Activated CD8-positive, alpha-beta T cell treated with anti-CD3 and anti-CD28 coated beads, Interleukin-2, amount 10 ng/mL, durations not matched to agents 7 days and 5 days (primary cell): ENCODE measurements at regions not wholly inside any gene's neighbourhood (a gene's known extent, or its start where the extent isn't known, plus 50 kb on each side); places are given as distances from the start of the nearest gene placed in this dataset.
"Not testable (repeated sequence)": the region's sequence is repeated elsewhere in the genome, so short reads cannot be mapped to it uniquely, and the experiment has no call there.

Source experiments
- ATAC-seq: fragments of 150-1000 bp; cut with Tn5 transposase; one replicate; pipeline ENCODE4 v1.10.0; 2021; ENCODE audit warnings: moderate library complexity
- CTCF ChIA-PET: fragments of 350-600 bp; sonication (Branson Sonifier 250); formaldehyde crosslinking; loops from one replicate; lab custom pipeline; 2021; ENCODE audit warnings: antibody characterized with exemption; lab: Charles Lee
- POLR2A ChIA-PET: fragments of 350-600 bp; sonication (Branson Sonifier 250); formaldehyde crosslinking; loops from one replicate; lab custom pipeline; 2021; ENCODE audit warnings: antibody characterized with exemption; lab: Charles Lee
- DNase-seq: peaks from one replicate; pipeline ENCODE4 v3.0.0-alpha.2; 2020
- H3K27ac Mint-ChIP-seq: one replicate; pipeline ENCODE4 v1.8.0; 2021; ENCODE audit warnings: mild to moderate bottlenecking, mixed read lengths
- H3K27me3 Mint-ChIP-seq: one replicate; pipeline ENCODE4 v1.8.0; 2021; ENCODE audit warnings: low read depth, mixed read lengths
- H3K36me3 Mint-ChIP-seq: one replicate; pipeline ENCODE4 v1.8.0; 2021; ENCODE audit warnings: low read depth, mixed read lengths
- H3K4me1 Mint-ChIP-seq: one replicate; pipeline ENCODE4 v1.8.0; 2021; ENCODE audit warnings: low read depth, mixed read lengths
- H3K4me3 Mint-ChIP-seq: one replicate; pipeline ENCODE4 v1.8.0; 2021; ENCODE audit warnings: mild to moderate bottlenecking, mixed read lengths
- H3K9me3 Mint-ChIP-seq: one replicate; pipeline ENCODE4 v1.8.0; 2022; ENCODE audit warnings: mixed read lengths; ENCODE audit not compliant: insufficient read depth

DNA sequence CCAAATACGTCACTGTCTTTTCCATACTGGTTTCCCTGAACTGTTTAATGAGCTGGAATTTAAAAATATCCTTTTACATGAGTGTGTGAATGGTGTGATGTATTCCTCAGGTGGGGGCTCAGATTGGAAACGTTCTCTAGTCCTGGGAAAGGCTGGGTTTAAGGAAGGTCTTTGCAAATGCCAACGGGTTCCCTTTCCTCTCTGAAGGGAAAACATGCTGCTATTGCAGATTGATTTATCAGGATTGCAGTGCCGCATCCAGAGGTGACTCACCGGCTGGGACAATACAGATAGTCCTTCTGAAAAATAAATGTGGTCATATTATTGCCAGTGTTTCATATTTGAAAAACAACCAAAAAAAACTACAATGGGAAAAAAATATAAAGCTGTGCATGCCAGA, 193.1 kb upstream of the FLRT2 start:
- ChIA-PET CTCF (no interaction called here), POLR2A (no interaction called here)
- H3K4me3 Mint-ChIP-seq, result no peak overlapping the region
- no peak for ATAC-seq
- no peaks in the 10 kb centered on the region for H3K36me3 Mint-ChIP-seq
- no peak overlapping the region for H3K27ac Mint-ChIP-seq
- H3K9me3 Mint-ChIP-seq, result no peaks in the 10 kb centered on the region
- no peaks in the 10 kb centered on the region for H3K4me1 Mint-ChIP-seq
- H3K27me3 Mint-ChIP-seq, result no peaks in the 10 kb centered on the region
- no peak for DNase-seq

DNA sequence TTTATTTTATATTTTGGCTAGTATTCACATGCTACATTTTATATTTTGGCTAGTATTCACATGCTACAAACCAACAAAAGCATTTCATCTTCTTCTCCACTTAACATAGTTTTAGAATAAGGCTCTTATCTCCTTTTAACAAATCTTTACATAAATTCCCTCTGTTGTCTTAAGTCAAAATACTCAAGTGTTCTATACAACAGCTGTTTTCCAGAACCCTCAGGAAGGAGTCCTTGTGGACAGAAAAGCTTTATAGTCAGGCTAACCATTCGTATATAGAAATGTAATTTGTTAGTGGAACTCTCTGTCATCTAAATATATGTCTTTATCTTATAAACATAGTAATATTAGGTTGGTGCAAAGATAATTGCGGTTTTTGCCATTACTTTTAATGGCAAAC, 191.0 kb upstream of the FLRT2 start:
- Mint-ChIP-seq H3K9me3 (no peaks in the 10 kb centered on the region), H3K27me3 (no peaks in the 10 kb centered on the region), H3K4me3 (no peak overlapping the region), H3K4me1 (no peaks in the 10 kb centered on the region), H3K36me3 (no peaks in the 10 kb centered on the region), H3K27ac (no peak overlapping the region)
- ATAC-seq (no peak), DNase-seq (no peak)
- ChIA-PET CTCF (no interaction called here), POLR2A (no interaction called here)

DNA sequence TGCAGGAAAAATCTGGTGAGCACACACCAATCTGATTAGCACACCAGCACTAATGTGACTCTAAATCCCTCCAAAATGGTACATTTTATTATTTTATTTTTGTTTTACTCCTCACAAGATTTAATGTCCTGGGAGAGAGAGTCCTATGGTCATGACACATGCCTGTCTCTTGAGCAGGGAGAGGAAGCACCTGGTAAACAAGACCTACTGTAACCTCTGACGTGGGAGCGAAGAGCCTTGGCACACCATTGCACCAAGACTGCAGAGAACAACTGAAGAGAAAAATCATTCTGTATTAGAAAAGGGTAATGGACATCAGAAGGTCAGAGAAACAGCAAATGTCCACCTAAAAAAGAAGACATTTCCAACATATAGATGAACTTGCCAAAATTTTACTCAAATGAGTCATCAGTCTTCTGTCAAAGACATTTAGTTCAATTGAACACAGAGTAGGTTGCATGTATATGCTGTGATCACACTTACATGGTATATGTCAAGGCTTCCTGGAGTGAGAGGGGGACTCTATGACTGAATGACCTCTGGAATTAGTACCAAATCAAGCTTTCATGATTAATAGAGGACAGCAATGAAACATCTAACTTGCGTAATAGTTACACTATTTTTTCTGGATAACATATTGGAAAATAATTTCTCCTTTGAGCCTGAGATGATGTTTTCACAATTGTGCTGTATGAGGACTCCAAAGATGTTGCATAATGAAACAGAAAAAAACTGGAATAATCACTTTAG, 186.9 kb upstream of the FLRT2 start:
- Mint-ChIP-seq H3K36me3 (no peaks in the 10 kb centered on the region), H3K4me1 (no peaks in the 10 kb centered on the region), H3K9me3 (no peaks in the 10 kb centered on the region), H3K27ac (no peak overlapping the region), H3K27me3 (no peaks in the 10 kb centered on the region), H3K4me3 (no peak overlapping the region)
- no peak for DNase-seq
- CTCF ChIA-PET, result no interaction called here
- no peak for ATAC-seq
- POLR2A ChIA-PET, result no interaction called here

DNA sequence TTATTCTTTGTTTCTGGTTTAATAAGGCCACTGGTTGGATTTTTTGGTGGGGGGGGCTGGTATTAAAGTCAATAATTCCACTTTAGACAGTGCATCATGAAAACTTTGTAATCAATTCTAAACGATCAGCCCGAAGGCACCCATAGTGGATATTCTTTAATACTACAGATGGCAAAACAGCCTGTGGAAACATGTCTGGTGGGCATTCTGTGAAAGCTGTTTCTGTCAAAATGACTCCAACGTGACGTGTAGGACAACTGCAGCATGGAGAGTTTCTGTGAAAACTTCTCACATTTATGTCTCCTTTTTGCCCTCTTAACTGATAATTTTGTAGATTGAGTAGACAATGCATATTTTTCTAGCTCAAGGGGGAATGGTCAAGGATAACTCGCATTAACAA, 185.8 kb upstream of the FLRT2 start:
- Mint-ChIP-seq H3K9me3 (no peaks in the 10 kb centered on the region), H3K36me3 (no peaks in the 10 kb centered on the region), H3K27ac (no peak overlapping the region), H3K4me1 (no peaks in the 10 kb centered on the region), H3K27me3 (no peaks in the 10 kb centered on the region), H3K4me3 (no peak overlapping the region)
- CTCF ChIA-PET, result no interaction called here
- DNase-seq (no peak), ATAC-seq (no peak)
- POLR2A ChIA-PET, result no interaction called here

DNA sequence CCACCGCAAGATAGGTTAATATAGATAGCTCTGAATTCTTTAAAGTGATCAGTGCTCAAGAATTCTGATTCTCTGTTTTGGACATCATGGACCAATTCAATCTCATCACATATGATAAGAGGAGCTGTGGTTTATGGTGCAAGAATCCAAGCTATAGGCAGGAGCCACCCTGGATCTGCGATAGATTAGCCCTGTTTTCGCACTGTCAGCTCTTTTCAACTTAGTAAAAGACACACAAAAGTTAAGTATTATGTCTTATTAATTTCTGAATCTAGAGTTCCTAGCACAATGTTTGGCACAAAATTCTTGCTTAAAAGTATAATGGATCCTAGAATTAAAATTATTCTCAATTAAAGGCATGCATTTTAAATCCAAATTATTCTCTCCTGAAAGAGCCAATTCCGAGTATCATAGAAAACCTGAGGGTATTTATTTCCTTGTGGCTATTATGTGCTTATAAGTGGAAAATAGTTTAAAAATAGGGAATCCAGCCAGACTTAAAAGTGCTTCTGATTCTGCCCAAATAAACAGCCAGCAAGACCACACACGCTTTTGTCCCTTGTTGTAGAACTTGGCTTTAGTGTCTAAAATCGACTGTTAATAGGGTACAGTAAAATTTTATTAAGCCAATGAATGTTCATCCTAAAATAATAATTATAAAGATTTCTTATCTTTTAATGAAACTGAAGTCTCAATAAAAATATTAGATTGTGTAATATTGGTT, 184.9 kb upstream of the FLRT2 start:
- no peaks in the 10 kb centered on the region for H3K9me3 Mint-ChIP-seq
- no peak overlapping the region for H3K27ac Mint-ChIP-seq
- DNase-seq, result no peak
- H3K4me3 Mint-ChIP-seq, result no peak overlapping the region
- H3K4me1 Mint-ChIP-seq, result no peaks in the 10 kb centered on the region
- ChIA-PET POLR2A (no interaction called here), CTCF (no interaction called here)
- no peaks in the 10 kb centered on the region for H3K36me3 Mint-ChIP-seq
- no peak for ATAC-seq
- no peaks in the 10 kb centered on the region for H3K27me3 Mint-ChIP-seq

DNA sequence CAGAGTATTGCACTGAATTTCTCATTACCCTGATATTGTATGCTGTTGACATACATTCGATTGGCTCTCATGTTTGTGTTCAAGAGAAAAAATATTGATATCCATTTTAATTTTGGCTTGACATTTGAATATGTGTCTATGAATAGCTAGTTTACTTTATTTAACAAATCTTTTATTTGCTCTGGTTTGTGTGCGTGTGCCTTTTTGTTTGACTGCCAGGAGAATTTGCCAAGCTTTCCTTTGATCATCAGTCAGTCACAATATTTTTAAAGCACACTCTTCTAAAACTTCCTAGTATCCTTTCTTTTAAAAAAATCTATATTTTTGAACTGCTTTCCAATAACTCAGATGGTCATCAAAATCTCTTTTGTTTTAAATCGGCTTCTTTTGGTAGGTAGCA, 179.3 kb upstream of the FLRT2 start:
- ATAC-seq (no peak), DNase-seq (no peak)
- no peaks in the 10 kb centered on the region for H3K4me1 Mint-ChIP-seq
- no peaks in the 10 kb centered on the region for H3K27me3 Mint-ChIP-seq
- POLR2A ChIA-PET, result no interaction called here
- peaks cover 8% of the 10 kb centered on the region for H3K9me3 Mint-ChIP-seq
- H3K27ac Mint-ChIP-seq, result no peak overlapping the region
- CTCF ChIA-PET, result no interaction called here
- no peaks in the 10 kb centered on the region for H3K36me3 Mint-ChIP-seq
- no peak overlapping the region for H3K4me3 Mint-ChIP-seq

DNA sequence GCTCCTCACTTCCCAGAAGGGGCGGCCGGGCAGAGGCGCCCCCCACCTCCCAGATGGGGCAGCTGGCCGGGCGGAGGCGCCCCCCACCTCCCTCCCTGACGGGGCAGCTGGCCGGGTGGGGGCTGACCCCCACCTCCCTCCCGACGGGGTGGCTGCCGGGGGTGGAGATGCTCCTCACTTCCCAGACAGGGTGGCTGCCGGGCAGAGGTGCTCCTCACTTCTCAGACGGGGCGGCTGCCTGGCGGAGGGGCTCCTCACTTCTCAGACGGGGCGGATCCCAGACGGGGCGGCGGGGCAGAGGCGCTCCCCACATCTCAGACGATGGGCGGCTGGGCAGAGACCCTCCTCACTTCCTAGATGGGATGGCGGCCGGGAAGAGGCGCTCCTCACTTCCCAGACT, 177.4 kb upstream of the FLRT2 start:
- H3K36me3 Mint-ChIP-seq, POLR2A ChIA-PET, H3K4me3 Mint-ChIP-seq, ATAC-seq, H3K4me1 Mint-ChIP-seq, CTCF ChIA-PET, H3K27ac Mint-ChIP-seq, DNase-seq, H3K27me3 Mint-ChIP-seq: not testable (repeated sequence)
- H3K9me3 Mint-ChIP-seq, result peaks cover 12% of the 10 kb centered on the region

DNA sequence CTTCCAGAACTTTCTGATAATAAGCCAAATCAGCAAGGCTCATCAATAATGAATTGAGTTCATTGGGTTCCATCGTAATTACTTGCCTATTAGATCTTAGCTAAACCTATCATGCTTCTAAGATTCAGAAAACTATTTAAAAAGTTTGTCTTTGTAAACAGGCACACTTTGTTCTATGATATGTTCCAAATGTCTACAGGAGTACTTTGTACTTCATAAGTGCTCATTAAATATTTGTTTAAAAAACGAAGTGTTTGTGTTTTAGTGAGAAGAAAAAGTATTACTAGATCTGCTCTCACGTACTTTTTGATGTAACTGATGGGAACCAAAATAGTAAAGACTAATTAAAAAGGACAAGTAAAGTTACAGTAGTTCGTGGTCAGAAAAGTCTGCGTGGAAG, 172.8 kb upstream of the FLRT2 start:
- peaks cover 4% of the 10 kb centered on the region for H3K9me3 Mint-ChIP-seq
- no peaks in the 10 kb centered on the region for H3K27me3 Mint-ChIP-seq
- no peaks in the 10 kb centered on the region for H3K36me3 Mint-ChIP-seq
- no peak for ATAC-seq
- POLR2A ChIA-PET, result no interaction called here
- H3K4me3 Mint-ChIP-seq, result no peak overlapping the region
- no peak for DNase-seq
- no peak overlapping the region for H3K27ac Mint-ChIP-seq
- no peaks in the 10 kb centered on the region for H3K4me1 Mint-ChIP-seq
- CTCF ChIA-PET, result no interaction called here

DNA sequence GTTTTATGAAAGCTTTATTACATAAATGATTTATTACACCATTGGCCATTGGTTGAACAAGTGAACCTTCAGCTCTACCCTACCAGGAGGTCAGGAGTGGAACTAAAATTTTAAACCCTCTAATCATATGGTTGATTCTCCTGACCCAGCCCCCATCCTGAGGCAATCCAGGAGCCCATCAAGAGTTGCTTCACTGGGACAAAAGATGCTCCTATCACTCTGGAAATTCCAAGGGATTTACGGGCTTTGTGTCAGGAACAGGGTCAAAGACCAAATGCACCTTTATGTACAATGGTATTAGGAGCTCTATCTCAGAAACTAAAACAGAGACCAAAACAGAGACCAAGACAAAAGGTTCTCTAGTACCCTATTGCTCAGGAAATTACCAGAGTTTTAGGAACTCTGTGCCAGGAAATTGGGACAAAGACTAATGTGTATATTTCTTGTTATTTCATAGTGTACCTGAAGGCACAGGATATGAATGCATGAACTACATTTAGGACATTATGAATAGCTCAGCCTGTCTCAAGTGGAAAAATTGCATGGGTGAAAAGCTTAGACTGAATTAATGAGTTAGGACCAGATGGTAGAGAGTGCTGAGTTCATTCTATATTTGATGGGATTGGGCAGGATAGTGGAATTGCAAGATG, 171.7 kb upstream of the FLRT2 start:
- no peak overlapping the region for H3K4me3 Mint-ChIP-seq
- POLR2A ChIA-PET, result no interaction called here

DNA sequence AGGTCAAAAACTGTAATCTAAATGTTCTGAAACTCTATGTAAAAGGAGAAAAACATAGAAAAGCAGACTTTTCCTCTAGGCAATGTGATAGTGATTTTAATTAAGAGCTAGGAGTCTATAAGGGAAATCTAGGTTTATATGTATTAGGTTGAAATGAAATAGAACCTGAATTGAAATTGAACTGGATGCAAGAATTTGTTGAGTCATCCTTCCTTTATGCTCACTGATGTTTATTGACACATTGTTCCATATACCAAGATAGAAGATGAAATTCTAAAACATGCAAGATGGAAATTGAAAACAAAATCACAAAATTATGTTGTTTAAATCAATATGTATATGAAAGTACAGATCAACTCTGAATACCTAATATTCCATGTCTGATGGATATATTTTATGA, 170.4 kb upstream of the FLRT2 start:
- DNase-seq, result no peak
- ATAC-seq, result no peak
- ChIA-PET POLR2A (no interaction called here), CTCF (no interaction called here)
- Mint-ChIP-seq H3K27me3 (no peaks in the 10 kb centered on the region), H3K4me3 (no peak overlapping the region), H3K36me3 (no peaks in the 10 kb centered on the region), H3K4me1 (no peaks in the 10 kb centered on the region), H3K27ac (no peak overlapping the region), H3K9me3 (peaks cover 4% of the 10 kb centered on the region)

More for the DNA sequence above, 171.7 kb upstream of the FLRT2 start:
- Mint-ChIP-seq H3K9me3 (peaks cover 4% of the 10 kb centered on the region), H3K27me3 (no peaks in the 10 kb centered on the region), H3K36me3 (no peaks in the 10 kb centered on the region), H3K4me1 (no peaks in the 10 kb centered on the region), H3K27ac (no peak overlapping the region)
- DNase-seq, result no peak
- CTCF ChIA-PET, result no interaction called here
- no peak for ATAC-seq

DNA sequence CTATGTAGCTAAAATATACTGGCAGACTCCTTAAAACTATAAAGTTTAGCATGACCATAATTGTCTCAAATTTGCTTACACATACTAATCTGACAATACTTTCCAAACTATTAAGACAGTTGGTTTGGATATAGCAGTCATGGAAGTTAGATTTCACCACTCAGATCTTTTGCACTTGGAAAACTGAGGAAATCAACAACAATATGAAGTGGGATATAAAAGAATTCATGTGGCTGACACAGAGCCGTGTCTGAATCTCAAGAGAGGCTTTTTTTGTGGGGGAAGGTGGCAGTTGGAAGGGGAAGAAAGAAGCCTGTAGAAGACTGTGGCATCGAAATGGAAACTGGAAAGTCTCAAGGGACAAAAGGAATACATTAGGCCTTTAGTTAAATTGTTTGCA, 166.6 kb upstream of the FLRT2 start:
- Mint-ChIP-seq H3K27ac (no peak overlapping the region), H3K9me3 (no peaks in the 10 kb centered on the region), H3K36me3 (no peaks in the 10 kb centered on the region), H3K4me3 (no peak overlapping the region), H3K4me1 (no peaks in the 10 kb centered on the region), H3K27me3 (no peaks in the 10 kb centered on the region)
- POLR2A ChIA-PET, result no interaction called here
- CTCF ChIA-PET, result no interaction called here
- no peak for DNase-seq
- ATAC-seq, result no peak

DNA sequence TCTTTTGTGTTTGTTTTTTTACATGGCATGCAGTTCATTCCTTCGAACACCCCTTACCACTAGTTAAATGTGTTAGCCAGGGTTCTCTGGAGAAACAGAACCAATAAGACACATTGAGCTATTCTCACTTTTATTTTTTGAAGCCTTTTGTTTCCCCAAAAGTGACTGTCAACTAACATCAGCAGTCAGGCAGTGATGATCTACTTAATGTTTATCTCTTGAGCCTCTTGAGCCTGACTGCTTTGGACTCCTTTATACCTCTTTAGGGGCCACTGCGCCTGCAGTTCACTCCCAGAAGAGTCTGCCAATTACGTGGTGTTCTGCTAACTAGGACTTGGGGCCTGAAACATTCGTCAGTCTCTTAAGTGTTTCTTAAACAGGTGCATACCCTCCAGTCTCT, 163.7 kb upstream of the FLRT2 start:
- no peaks in the 10 kb centered on the region for H3K36me3 Mint-ChIP-seq
- H3K27me3 Mint-ChIP-seq, result no peaks in the 10 kb centered on the region
- no peak overlapping the region for H3K27ac Mint-ChIP-seq
- H3K4me3 Mint-ChIP-seq, result no peak overlapping the region
- no peaks in the 10 kb centered on the region for H3K9me3 Mint-ChIP-seq
- CTCF ChIA-PET, result no interaction called here
- no peak for ATAC-seq
- POLR2A ChIA-PET, result no interaction called here
- no peak for DNase-seq
- no peaks in the 10 kb centered on the region for H3K4me1 Mint-ChIP-seq
